ENCODE measurements at regions not wholly inside any gene's neighbourhood (a gene's known extent, or its start where the extent isn't known, plus 50 kb on each side); places are given as distances from the start of the nearest gene placed in this dataset.

DNA sequence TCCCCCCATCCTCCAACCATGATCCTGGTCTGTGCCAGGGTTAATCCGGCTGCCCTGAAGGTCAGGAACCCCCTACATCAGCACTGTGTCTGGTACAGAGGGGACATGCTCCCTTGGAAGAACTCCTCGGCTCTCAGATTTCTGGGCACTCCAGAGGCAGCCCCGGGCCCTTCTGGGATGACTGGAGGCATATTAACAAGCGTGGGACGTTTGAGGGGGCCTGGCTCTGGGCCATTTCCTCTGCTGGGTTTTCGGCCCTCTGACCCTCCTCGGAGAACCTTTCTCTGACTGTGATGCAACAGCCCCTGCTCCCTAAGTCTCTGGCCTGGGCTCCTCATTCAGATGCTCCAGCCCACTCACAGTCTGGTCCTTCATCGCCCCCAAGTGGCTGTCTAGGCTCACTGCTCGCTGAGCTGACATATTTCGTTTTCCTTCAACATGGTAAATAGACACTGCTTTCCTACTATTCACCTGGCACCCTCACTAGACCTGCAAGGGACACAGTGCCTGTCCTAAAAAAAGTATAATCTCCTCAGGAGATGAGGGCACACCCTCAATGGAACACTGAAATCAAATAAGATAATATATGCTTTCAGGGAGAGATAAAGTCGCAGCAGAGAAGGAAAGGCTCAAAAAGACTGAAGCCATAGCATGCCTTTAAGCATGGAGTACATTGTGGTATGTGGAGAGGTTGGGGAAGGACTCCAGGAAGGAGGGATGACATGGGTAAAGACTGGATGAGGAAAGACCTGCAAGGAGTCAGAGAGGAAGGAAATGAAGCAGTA is 404.7 kb upstream of the TRPC7 start:
- peak; percentile 87 for TF ChIP-seq CTCF (IDR thresholded peaks at IDR 0.05; ENCODE audit: insufficient read depth, low read length, poor library complexity, severe bottlenecking)
- no peak overlapping the region for H3K4me3 ChIP-seq (ENCODE audit: low read depth, low read length)
- DNase-seq (ENCODE audit: low read depth): no peak
- no peaks in the 10 kb centered on the region for H3K27me3 ChIP-seq (ENCODE audit: control insufficient read depth, insufficient read depth, low read length)
- no peaks in the 10 kb centered on the region for H3K36me3 ChIP-seq (ENCODE audit: control insufficient read depth, insufficient read depth, low read length)

DNA sequence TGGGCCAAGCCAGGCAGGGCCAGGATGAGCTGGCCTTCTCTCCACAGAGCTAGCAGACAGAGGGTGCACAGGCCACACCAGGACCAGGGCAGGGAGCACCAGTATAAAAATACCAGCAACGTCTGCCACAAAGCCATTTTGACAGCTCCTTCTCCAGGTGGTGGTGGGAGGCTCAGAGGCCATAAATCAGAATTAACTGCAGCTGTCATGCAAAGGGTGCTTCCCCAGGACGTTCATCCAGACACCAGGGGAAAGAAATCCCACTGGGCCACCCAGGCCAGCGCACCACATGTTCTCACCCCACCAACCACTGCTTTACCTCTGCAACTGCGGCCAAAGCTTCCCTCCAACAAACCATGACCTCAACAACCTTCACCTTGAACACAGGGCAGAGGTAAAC is 403.7 kb upstream of the TRPC7 start:
- DNase-seq (ENCODE audit: low read depth): no peak
- Histone ChIP-seq H3K27me3 (ENCODE audit: control insufficient read depth, insufficient read depth, low read length) (no peaks in the 10 kb centered on the region), H3K4me3 (ENCODE audit: low read depth, low read length) (no peak overlapping the region), H3K36me3 (ENCODE audit: control insufficient read depth, insufficient read depth, low read length) (no peaks in the 10 kb centered on the region)
- TF ChIP-seq CTCF (IDR thresholded peaks at IDR 0.05; ENCODE audit: insufficient read depth, low read length, poor library complexity, severe bottlenecking): no peak

GRCh38 chr5:136768457-136768856 is 403.1 kb upstream of the TRPC7 start:
- no peak for DNase-seq (ENCODE audit: low read depth)
- no peak for TF ChIP-seq CTCF (IDR thresholded peaks at IDR 0.05; ENCODE audit: insufficient read depth, low read length, poor library complexity, severe bottlenecking)
- no peaks in the 10 kb centered on the region for H3K27me3 ChIP-seq (ENCODE audit: control insufficient read depth, insufficient read depth, low read length)

GRCh38 chr5:136766456-136766855 is 401.1 kb upstream of the TRPC7 start:
- Histone ChIP-seq H3K4me3 (ENCODE audit: low read depth, low read length) (no peak overlapping the region), H3K27me3 (ENCODE audit: control insufficient read depth, insufficient read depth, low read length) (no peaks in the 10 kb centered on the region), H3K36me3 (ENCODE audit: control insufficient read depth, insufficient read depth, low read length) (no peaks in the 10 kb centered on the region)
- no peak for TF ChIP-seq CTCF (IDR thresholded peaks at IDR 0.05; ENCODE audit: insufficient read depth, low read length, poor library complexity, severe bottlenecking)
- no peak for DNase-seq (ENCODE audit: low read depth)

More at GRCh38 chr5:136768457-136768856, 403.1 kb upstream of the TRPC7 start:
- no peak overlapping the region for H3K4me3 ChIP-seq (ENCODE audit: low read depth, low read length)
- no peaks in the 10 kb centered on the region for H3K36me3 ChIP-seq (ENCODE audit: control insufficient read depth, insufficient read depth, low read length)

DNA sequence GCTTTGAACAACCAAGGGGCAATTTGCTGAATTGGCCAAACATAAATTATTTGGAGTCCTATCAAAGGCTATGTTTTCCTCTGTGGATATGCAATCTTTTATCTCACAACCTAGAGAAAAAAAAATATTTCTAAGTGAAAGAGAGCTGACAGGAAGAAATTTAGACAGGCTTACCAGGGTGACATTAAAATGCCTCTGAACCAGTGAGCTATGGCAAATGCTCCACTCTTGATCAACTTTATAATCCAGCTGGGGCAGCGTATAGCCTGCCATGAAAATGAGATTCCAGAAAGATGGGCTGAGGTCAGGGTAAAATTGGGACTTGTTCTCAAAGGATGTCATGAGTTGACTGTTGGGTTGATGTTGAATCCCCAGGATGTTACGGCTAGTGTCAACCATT is 399.3 kb upstream of the TRPC7 start:
- DNase-seq (ENCODE audit: low read depth): no peak
- no peak for TF ChIP-seq CTCF (IDR thresholded peaks at IDR 0.05; ENCODE audit: insufficient read depth, low read length, poor library complexity, severe bottlenecking)

DNA sequence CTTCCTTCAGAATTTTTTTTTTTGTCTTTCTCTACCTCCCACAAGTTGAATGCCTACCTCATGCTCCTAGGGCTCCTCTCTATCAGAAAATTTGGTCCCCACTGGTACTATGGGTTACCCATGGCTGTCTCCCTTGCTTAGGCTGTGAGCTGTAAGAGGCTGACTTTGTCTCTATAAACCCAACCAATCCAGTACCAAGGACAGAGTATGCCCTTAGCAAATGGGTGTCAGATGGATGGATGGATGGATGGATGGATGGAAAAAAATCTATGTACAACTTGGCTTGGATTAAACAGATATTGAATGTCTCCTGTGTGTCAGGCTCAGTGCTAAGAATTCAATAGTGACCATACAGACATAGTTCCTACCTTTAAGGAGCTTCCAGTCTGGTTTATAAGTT is 398.2 kb upstream of the TRPC7 start:
- H3K4me3 ChIP-seq (ENCODE audit: low read depth, low read length): no peak overlapping the region
- DNase-seq (ENCODE audit: low read depth): no peak
- H3K27me3 ChIP-seq (ENCODE audit: control insufficient read depth, insufficient read depth, low read length): no peaks in the 10 kb centered on the region
- H3K36me3 ChIP-seq (ENCODE audit: control insufficient read depth, insufficient read depth, low read length): no peaks in the 10 kb centered on the region
- TF ChIP-seq CTCF (IDR thresholded peaks at IDR 0.05; ENCODE audit: insufficient read depth, low read length, poor library complexity, severe bottlenecking): no peak

More for the DNA sequence above, 399.3 kb upstream of the TRPC7 start:
- no peaks in the 10 kb centered on the region for H3K36me3 ChIP-seq (ENCODE audit: control insufficient read depth, insufficient read depth, low read length)
- H3K27me3 ChIP-seq (ENCODE audit: control insufficient read depth, insufficient read depth, low read length): no peaks in the 10 kb centered on the region
- no peak overlapping the region for H3K4me3 ChIP-seq (ENCODE audit: low read depth, low read length)
